HFF-Myc (cell line): ENCODE measurements at regions not wholly inside any gene's neighbourhood (a gene's known extent, or its start where the extent isn't known, plus 50 kb on each side); places are given as distances from the start of the nearest gene placed in this dataset.

Experiments used
- DNase-seq: peaks from one replicate; pipeline ENCODE4 v3.0.0-alpha.2; 2011; ENCODE audit warnings: low read depth; ENCODE audit errors: extremely low read depth
- H3K4me3 ChIP-seq: replicated peaks from 2 replicates; pipeline ENCODE4 v1.5.1; 2011; ENCODE audit warnings: low read depth, mild to moderate bottlenecking, control low read depth, low read length
- TF ChIP-seq, protein P1 (sequence below): IDR thresholded peaks from 2 replicates; pipeline ENCODE4 v1.5.1; 2012; ENCODE audit warnings: mild to moderate bottlenecking, low read depth, low read length, control low read depth; ENCODE audit errors: missing control alignments

DNA sequence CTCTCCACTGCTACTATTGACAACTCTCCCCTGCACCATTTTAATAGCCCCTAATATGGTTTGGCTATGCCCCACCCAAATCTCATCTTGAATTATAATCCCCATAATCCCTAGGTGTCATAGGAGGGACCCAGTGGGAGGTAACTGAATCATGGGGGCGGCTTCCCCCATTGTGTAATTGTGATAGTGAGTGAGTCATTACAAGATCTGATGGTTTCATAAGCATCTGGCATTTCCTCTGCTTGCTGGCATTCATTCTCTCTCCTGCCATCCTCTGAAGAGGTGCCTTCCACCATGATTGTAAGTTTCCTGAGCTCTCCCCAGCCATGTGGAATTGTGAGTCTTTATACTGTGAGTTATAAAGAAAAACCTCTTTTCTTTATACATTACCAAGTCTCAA lies 74.1 kb upstream of the TCF21 start:
- DNase-seq: no peak

DNA sequence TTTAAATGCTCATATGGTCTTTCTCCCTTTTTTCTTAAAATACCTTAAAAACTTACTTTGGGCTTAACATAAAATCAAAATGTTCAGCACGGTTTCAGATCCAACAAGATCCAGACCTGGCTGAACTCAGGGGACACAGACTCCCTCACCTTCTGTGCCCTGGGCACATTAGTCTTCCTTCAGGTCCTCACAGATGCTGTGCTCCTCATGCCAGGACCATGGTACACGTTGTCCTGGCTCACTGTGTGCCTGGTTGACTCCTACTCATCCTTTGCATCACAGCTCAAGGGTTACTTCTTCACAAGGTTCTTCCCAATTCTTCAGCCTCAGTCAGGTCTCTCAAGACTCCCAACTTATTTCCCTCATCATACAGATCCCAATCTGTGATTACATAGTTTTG lies 73.6 kb upstream of the TCF21 start:
- TF ChIP-seq, protein P1, sequence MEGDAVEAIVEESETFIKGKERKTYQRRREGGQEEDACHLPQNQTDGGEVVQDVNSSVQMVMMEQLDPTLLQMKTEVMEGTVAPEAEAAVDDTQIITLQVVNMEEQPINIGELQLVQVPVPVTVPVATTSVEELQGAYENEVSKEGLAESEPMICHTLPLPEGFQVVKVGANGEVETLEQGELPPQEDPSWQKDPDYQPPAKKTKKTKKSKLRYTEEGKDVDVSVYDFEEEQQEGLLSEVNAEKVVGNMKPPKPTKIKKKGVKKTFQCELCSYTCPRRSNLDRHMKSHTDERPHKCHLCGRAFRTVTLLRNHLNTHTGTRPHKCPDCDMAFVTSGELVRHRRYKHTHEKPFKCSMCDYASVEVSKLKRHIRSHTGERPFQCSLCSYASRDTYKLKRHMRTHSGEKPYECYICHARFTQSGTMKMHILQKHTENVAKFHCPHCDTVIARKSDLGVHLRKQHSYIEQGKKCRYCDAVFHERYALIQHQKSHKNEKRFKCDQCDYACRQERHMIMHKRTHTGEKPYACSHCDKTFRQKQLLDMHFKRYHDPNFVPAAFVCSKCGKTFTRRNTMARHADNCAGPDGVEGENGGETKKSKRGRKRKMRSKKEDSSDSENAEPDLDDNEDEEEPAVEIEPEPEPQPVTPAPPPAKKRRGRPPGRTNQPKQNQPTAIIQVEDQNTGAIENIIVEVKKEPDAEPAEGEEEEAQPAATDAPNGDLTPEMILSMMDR: no peak
- no peak for DNase-seq
- no peak overlapping the region for H3K4me3 ChIP-seq

More for the DNA sequence above, 74.1 kb upstream of the TCF21 start:
- TF ChIP-seq, protein P1: no peak
- H3K4me3 ChIP-seq: no peak overlapping the region

DNA sequence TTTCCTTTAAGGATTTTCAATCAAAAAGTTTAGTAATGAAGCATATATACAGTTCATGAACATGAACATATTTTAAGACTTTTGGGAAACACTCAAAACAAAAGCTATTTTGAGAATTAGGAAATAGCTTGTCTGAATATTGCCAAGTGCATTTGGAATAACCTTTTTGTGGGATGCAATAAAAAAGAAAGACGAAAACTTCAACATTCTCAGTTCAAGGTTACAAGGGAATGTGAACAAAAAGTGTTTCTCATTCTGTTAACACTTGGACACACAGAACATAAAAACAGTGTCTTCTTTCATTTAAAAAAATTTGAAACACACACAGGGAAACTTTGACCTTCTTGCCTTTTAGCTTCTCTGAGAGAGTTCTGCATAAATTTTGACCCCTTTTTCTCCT lies 72.7 kb upstream of the TCF21 start:
- no peak for DNase-seq
- H3K4me3 ChIP-seq: no peak overlapping the region
- TF ChIP-seq, protein P1: no peak

DNA sequence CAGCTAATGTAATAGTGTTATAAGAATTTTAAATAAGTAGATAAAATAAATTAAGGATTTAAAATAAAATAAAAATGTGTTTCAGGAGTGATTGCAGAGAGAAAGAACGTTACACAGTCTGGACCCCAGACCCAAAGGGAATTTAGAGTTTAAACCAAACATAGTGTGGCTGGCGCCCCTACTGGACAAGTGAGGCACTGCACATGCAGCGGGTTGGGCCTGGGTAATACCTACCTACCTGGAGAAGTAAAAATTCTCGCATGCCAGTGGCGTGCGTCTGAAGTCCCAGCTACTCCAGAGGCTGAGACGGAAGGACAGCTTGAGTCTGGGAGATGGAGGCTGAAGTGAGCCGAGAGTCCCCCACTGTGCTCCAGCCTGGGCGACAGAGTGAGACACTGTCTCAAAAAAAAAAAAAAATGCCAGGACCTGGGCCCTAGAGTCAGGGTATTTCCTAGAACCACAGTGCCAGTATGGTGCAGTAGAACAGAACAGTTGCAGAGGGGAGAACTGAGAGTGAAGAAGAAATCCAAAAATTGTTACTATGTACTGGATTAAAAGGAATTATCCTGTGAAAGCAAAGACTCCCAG lies 71.4 kb upstream of the TCF21 start:
- DNase-seq: no peak
- TF ChIP-seq, protein P1: peak; percentile 77

DNA sequence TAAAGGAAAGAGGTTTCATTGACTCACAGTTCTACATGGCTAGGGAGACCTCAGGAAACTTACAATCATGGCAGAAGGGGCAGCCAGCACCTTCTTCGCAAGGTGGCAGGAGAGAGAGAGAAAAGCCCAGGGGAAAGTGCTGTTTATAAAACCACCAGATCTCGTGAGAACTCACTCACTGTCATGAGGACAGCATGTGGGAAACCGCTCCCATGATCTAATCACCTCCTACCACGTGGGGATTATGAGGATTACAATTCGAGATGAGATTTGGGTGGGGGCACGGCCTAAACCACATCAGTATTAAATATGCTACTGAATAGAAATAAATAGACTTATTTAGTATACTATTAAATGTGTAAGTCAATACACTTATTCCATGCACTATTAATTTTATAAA lies 70.6 kb upstream of the TCF21 start:
- TF ChIP-seq, protein P1: no peak
- H3K4me3 ChIP-seq: no peak overlapping the region
- no peak for DNase-seq

More for the DNA sequence above, 71.4 kb upstream of the TCF21 start:
- no peak overlapping the region for H3K4me3 ChIP-seq

DNA sequence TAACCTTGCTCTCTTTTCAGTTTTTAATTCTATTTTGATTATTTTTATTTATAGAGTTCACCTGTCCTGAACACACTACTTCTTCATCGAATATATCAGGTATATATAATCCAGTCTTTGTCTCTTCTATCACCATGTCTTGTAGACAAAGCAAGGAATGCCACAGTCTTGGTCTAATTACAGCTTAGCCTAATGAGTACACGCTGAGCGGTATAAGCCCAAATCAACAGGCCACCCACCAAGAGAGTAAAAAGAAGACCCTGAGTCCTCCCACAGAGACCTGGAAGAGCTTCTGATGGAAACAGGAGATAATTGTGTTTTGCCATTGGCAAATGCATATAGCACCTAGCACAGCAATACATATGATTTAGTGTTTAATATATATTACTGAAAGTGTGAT lies 68.7 kb upstream of the TCF21 start:
- H3K4me3 ChIP-seq: no peak overlapping the region
- TF ChIP-seq, protein P1: no peak
- DNase-seq: no peak

DNA sequence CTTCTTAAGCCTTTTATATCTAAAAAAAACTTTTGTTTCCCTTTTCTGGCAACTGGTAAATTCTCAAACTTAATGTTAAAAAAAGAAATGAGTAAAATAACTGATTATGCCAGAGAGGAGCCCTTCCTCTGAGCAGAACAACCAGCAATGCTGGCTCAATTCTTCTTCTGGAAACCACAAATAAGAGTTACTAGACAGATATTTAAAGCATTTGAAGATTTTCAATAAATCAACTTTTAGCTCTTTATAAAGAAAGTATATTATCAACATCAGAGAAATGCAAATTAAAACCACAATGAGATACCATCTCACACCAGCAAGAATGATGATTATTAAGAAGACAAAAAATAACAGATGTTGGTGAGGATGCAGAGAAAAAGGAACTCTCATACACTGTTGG lies 61.1 kb upstream of the TCF21 start:
- TF ChIP-seq, protein P1: no peak

More for the DNA sequence above, 61.1 kb upstream of the TCF21 start:
- no peak for DNase-seq
- no peak overlapping the region for H3K4me3 ChIP-seq
